HepG2 (cell line): ENCODE measurements at regions not wholly inside any gene's neighbourhood (a gene's known extent, or its start where the extent isn't known, plus 50 kb on each side); places are given as distances from the start of the nearest gene placed in this dataset.
A peak's percentile ranks its signal among the peaks of the same experiment; 100 is the strongest.

Experiments used
- MLXIP ChIP-seq: sonication (generic); formaldehyde crosslinking; IDR thresholded peaks from 2 replicates; pipeline ENCODE4 v1.9.0; 2021; ENCODE audit warnings: missing genetic modification reagents, borderline replicate concordance
- SP140L ChIP-seq: sonication (generic); formaldehyde crosslinking; IDR thresholded peaks from 2 replicates; pipeline ENCODE4 v1.4.0; 2020; ENCODE audit warnings: missing genetic modification reagents, borderline replicate concordance
- TEAD2 ChIP-seq: sonication (generic); formaldehyde crosslinking; IDR thresholded peaks from 2 replicates; pipeline ENCODE4 v1.9.0; 2021; ENCODE audit warnings: missing genetic modification reagents
- ZNF768 ChIP-seq: sonication (generic); formaldehyde crosslinking; IDR thresholded peaks from 2 replicates; pipeline ENCODE4 v1.4.0; 2020; ENCODE audit warnings: missing genetic modification reagents
- ZNF788 ChIP-seq: sonication (generic); formaldehyde crosslinking; IDR thresholded peaks from 2 replicates; pipeline ENCODE4 v1.5.0; 2020; ENCODE audit warnings: mild to moderate bottlenecking, missing genetic modification reagents, borderline replicate concordance
- TF ChIP-seq, protein P1 (sequence below): sonication (generic); formaldehyde crosslinking; IDR thresholded peaks from 2 replicates; pipeline ENCODE4 v1.5.1; 2020; ENCODE audit warnings: missing genetic modification reagents, mild to moderate bottlenecking, borderline replicate concordance

GRCh38 chr10:78963074-78964034, 105.4 kb upstream of the ZMIZ1 start (continued):
- TF ChIP-seq, protein P1, sequence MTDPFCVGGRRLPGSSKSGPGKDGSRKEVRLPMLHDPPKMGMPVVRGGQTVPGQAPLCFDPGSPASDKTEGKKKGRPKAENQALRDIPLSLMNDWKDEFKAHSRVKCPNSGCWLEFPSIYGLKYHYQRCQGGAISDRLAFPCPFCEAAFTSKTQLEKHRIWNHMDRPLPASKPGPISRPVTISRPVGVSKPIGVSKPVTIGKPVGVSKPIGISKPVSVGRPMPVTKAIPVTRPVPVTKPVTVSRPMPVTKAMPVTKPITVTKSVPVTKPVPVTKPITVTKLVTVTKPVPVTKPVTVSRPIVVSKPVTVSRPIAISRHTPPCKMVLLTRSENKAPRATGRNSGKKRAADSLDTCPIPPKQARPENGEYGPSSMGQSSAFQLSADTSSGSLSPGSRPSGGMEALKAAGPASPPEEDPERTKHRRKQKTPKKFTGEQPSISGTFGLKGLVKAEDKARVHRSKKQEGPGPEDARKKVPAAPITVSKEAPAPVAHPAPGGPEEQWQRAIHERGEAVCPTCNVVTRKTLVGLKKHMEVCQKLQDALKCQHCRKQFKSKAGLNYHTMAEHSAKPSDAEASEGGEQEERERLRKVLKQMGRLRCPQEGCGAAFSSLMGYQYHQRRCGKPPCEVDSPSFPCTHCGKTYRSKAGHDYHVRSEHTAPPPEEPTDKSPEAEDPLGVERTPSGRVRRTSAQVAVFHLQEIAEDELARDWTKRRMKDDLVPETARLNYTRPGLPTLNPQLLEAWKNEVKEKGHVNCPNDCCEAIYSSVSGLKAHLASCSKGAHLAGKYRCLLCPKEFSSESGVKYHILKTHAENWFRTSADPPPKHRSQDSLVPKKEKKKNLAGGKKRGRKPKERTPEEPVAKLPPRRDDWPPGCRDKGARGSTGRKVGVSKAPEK, result no peak
- TF ChIP-seq ZNF768 (CRISPR knock-in tag) (0 out of 2 replicates have a peak, but pooled peaks have one; percentile 14), TEAD2 (CRISPR knock-in tag) (no peak), SP140L (CRISPR knock-in tag) (no peak), ZNF788 (CRISPR knock-in tag) (no peak), MLXIP (CRISPR knock-in tag) (no peak)
